Omental fat pad (tissue), 3 donors: ENCODE measurements at regions not wholly inside any gene's neighbourhood (a gene's known extent, or its start where the extent isn't known, plus 50 kb on each side); places are given as distances from the start of the nearest gene placed in this dataset.
"Not testable (repeated sequence)": the region's sequence is repeated elsewhere in the genome, so short reads cannot be mapped to it uniquely, and the experiment has no call there.

ENCODE experiments used
- ATAC-seq: fragments of 150-250 bp; one replicate; pipeline ENCODE4 v1.9.1; 2016; ENCODE audit warnings: mild to moderate bottlenecking, moderate library complexity; ENCODE audit not compliant: low FRiP score
- DNase-seq: peaks from one replicate; pipeline ENCODE4 v3.0.0-alpha.2; 2019; ENCODE audit warnings: low spot score
- CTCF ChIP-seq, 3 donors: fragments of 450-650 bp; IDR thresholded peaks; one replicate each; pipeline ENCODE4 v1.5.1; 2016 to 2017; ENCODE audit warnings: antibody characterized with exemption in 3 of 3, mild to moderate bottlenecking in 3 of 3, moderate library complexity in 2 of 3

DNA sequence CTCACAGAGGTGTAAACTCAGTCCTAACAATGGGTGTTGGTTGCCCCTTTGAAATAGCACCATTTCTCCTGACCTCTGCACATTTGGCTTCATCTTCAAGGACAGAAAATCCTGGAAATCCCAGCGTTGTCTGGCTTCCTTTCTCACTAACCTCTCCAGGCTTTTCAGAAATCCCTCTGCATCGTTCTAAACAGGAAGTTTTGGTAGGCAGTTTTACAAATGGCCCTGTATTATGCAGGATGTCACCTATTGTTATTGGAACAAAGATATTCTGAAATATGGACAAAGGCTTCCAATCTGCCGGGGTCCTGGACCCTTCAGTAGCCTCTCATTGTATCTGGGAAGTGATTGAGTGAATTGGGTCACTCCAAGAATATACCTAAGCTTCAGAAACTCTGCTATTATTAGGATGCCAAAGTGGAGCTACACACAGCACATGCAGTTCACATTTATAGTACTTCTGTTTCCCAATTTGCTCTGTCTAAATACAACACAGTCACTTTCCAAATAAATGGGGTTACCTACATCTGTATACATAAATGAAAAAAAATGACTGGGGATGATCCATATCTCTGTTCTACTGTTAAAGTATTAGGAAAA, 134.8 kb upstream of the KLF6 start:
- no peak for ATAC-seq

DNA sequence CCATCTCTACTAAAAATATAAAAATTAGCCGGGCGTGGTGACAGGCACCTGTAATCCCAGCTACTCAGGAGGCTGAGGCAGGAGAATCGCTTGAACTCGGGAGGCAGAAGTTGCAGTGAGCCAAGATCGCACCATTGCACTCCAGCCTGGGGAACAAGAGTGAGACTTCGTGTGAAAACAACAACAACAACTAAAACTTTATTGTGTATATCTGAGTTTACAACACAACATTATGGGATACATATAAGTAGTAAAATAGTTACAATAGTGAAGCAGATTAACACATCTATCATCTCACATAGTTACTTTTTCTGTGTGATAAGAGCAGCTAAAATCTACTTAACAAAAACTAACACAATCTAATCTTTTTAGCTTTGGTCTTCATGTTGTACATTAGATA, 132.4 kb upstream of the KLF6 start:
- not testable (repeated sequence) for DNase-seq, ATAC-seq

More for the DNA sequence above, 134.8 kb upstream of the KLF6 start:
- DNase-seq = no peak
- no peak for TF ChIP-seq CTCF (IDR thresholded peaks at IDR 0.05)

DNA sequence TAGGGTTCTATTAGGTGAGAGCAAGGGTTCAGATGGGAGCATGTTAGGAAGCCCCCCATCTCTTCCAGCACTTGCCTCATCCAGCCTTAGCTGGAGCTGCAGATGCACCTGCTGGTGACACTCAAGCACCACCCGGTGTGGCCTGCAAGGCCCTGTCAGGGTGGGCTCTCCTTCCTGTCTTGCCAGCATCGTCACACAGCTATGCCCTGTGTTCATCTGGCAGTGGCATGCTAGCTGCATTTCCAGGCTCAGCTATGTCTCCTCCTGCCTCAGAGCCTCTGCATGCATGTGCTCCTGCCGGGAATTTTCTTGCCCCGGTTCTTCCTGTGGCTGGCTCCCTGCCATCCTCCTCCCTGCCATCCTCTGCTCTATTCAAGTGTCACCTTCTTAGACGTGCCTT, 129.7 kb upstream of the KLF6 start:
- ATAC-seq (no peak), DNase-seq (no peak)
- TF ChIP-seq CTCF (IDR thresholded peaks at IDR 0.05) = no peak

- no peak for TF ChIP-seq CTCF (IDR thresholded peaks at IDR 0.05)
- DNase-seq (no peak), ATAC-seq (peak; percentile 75)
Observed at GRCh38 chr10:3911713-3912442, 126.9 kb upstream of the KLF6 start.

DNA sequence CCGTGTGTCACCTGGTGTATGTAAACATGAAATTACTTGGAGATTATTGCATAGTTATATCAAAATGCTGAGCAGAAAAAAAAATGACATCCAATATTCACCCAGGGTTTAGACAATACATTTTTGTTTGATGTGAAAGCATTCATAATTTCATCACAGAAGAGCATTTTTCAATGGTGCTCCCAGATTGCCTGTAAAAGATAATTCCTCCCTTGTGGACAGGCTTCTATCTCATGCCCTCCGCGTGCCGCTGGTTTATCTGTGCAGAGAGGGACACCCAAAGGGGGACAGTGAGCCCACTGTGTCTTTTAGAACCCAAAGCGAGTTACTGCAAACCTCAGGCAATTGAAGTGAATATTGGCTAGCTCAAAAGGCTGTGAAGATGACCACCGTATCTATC, 126.2 kb upstream of the KLF6 start:
- DNase-seq (no peak), ATAC-seq (peak; percentile 5)
- no peak for TF ChIP-seq CTCF (IDR thresholded peaks at IDR 0.05)

DNA sequence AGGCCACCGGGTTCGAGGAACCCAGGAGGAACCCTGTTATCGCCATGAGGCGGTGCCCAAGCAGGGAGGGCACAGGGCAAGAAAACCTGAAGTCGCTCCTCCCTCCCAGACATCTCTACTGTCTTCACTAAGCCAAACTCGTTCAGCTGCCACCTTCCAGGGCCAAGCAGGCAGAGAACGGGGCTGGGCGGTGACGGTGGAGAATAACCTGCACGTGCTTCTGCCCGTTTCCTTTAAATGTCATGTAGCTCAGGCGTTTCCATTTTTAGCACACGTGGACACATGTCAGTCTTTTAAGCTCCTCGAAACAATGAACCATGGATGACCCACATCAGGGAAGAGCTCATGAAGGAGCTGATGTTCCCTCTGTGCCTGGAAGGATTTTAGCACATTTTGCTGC, 124.3 kb upstream of the KLF6 start:
- TF ChIP-seq CTCF (IDR thresholded peaks at IDR 0.05) = no peak
- DNase-seq = no peak
- ATAC-seq = no peak

DNA sequence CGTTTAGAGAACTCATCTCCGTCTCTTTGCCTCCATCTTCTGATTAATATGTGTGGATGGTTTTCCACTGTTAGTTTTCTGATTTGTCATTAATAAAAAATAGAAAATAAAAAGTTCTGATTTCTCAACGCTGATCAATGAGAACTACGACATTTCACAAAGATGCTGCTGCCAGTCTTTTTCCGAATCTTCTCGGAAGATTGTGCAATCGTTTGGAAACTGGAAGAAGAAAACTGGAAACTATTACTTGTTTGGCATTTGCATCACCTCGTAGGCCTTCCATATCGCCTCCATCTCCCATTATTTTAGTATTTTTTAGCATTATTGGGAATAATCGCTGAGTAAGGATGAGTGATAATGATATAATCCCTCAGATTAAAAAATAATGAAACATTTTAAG, 123.2 kb upstream of the KLF6 start:
- no peak for TF ChIP-seq CTCF (IDR thresholded peaks at IDR 0.05)
- no peak for ATAC-seq

More for the DNA sequence above, 123.2 kb upstream of the KLF6 start:
- DNase-seq = no peak
